ENCODE measurements at regions not wholly inside any gene's neighbourhood (a gene's known extent, or its start where the extent isn't known, plus 50 kb on each side); places are given as distances from the start of the nearest gene placed in this dataset.

GRCh38 chr7:155373359-155374273 lies 75.9 kb downstream of the INSIG1 start:
- TF ChIP-seq CTCF (IDR thresholded peaks at IDR 0.05; ENCODE audit: unreplicated experiment) = no peak
- peaks cover 2% of the 10 kb centered on the region for H3K9me3 Mint-ChIP-seq (ENCODE audit: low read depth, unreplicated experiment)
- intact Hi-C loops (cut with micrococcal nuclease; ENCODE audit: unreplicated experiment) = no loop called here
- CTCF ChIA-PET = no interaction called here
- no TSS peak for BruUV-seq (replicated peaks)
- no peak overlapping the region for H3K4me3 Mint-ChIP-seq (ENCODE audit: low read depth, unreplicated experiment)
- no peak overlapping the region for H3K27ac Mint-ChIP-seq (ENCODE audit: unreplicated experiment)
- H3K4me1 Mint-ChIP-seq (ENCODE audit: low read depth, unreplicated experiment) = no peaks in the 10 kb centered on the region
- H3K36me3 Mint-ChIP-seq (ENCODE audit: insufficient read depth, unreplicated experiment) = no peaks in the 10 kb centered on the region
- H3K27me3 Mint-ChIP-seq (ENCODE audit: unreplicated experiment) = peaks cover 51% of the 10 kb centered on the region
- DNase-seq = no peak

DNA sequence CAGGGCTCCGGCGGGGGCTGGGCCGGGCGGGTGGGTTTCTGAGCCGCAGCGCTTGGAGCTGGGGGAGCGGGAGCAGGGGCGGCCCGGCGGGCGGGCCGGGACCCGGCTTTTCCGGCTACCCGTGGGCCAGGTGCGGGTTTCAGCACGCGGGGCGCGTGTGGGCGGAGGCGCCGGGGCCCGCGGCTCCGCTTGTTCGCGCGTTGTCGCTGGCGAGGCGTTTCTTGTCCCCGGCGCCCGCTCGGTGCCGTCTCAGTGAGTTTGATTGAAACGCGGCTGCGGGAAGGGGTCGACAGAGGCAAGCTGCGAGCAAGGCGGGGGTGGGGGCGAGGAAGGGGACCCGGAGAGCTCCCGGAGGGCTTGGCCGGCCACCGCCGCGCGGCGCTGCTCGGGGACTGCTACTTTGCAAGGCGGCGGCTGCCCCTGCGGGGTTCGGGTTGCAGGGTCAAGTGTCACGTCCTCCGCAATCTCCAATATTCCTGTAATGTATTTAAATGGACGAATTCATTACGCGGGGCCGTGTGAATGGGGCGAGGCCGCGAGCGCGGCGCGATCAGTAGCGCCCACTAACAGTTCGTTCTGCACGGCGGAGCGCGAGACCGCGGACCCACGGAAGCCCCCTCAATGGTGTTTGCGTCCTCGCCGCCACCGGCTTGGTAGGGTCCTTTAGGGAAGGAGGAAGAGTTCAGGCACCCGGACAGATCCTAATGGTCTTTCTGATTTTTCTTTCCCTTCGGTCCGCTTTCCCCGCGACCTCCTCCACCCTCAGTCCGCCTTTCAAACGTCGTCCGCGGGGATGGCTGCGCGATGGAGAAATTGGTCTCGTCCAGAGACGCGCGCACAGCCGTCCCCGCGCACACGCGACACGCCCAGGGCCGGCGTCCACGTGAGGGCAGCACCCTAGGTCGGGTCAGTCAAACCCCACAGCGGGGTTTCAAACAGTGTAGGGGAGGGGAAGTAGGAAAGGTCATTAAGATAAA lies 76.9 kb downstream of the INSIG1 start:
- no peak for DNase-seq
- TF ChIP-seq CTCF (IDR thresholded peaks at IDR 0.05; ENCODE audit: unreplicated experiment) = no peak
- BruUV-seq (replicated peaks) = no TSS peak
- no peak overlapping the region for H3K27ac Mint-ChIP-seq (ENCODE audit: unreplicated experiment)
- H3K4me1 Mint-ChIP-seq (ENCODE audit: low read depth, unreplicated experiment) = no peaks in the 10 kb centered on the region
- peaks cover 61% of the 10 kb centered on the region for H3K27me3 Mint-ChIP-seq (ENCODE audit: unreplicated experiment)
- intact Hi-C loops (cut with micrococcal nuclease; ENCODE audit: unreplicated experiment) = no loop called here
- peaks cover 2% of the 10 kb centered on the region for H3K9me3 Mint-ChIP-seq (ENCODE audit: low read depth, unreplicated experiment)
- H3K4me3 Mint-ChIP-seq (ENCODE audit: low read depth, unreplicated experiment) = no peak overlapping the region
- CTCF ChIA-PET = no interaction called here
- no peaks in the 10 kb centered on the region for H3K36me3 Mint-ChIP-seq (ENCODE audit: insufficient read depth, unreplicated experiment)

GRCh38 chr7:155375337-155376277 lies 77.9 kb downstream of the INSIG1 start:
- Mint-ChIP-seq H3K4me1 (ENCODE audit: low read depth, unreplicated experiment) (peaks cover 7% of the 10 kb centered on the region), H3K27me3 (ENCODE audit: unreplicated experiment) (peaks cover 71% of the 10 kb centered on the region), H3K9me3 (ENCODE audit: low read depth, unreplicated experiment) (peaks cover 2% of the 10 kb centered on the region), H3K27ac (ENCODE audit: unreplicated experiment) (no peak overlapping the region), H3K4me3 (ENCODE audit: low read depth, unreplicated experiment) (no peak overlapping the region), H3K36me3 (ENCODE audit: insufficient read depth, unreplicated experiment) (no peaks in the 10 kb centered on the region)
- no peak for TF ChIP-seq CTCF (IDR thresholded peaks at IDR 0.05; ENCODE audit: unreplicated experiment)
- DNase-seq = no peak
- no TSS peak for BruUV-seq (replicated peaks)
- CTCF ChIA-PET = interaction anchor here (0.6 kb wide), 1 partner anchor 179 kb away, joined by 3 read pairs; no protein-coding TSS in a partner anchor
- intact Hi-C loops (cut with micrococcal nuclease; ENCODE audit: unreplicated experiment) = no loop called here

All from Calu3 (cell line).